Activated CD8-positive, alpha-beta T cell treated with anti-CD3 and anti-CD28 coated beads, Interleukin-2, amount 10 ng/mL, durations not matched to agents 7 days and 5 days (primary cell): ENCODE measurements at regions not wholly inside any gene's neighbourhood (a gene's known extent, or its start where the extent isn't known, plus 50 kb on each side); places are given as distances from the start of the nearest gene placed in this dataset.
"Not testable (repeated sequence)": the region's sequence is repeated elsewhere in the genome, so short reads cannot be mapped to it uniquely, and the experiment has no call there.

Experiments used
- ATAC-seq: fragments of 150-1000 bp; cut with Tn5 transposase; one replicate; pipeline ENCODE4 v1.10.0; 2021; ENCODE audit warnings: moderate library complexity
- CTCF ChIA-PET: fragments of 350-600 bp; sonication (Branson Sonifier 250); formaldehyde crosslinking; loops from one replicate; lab custom pipeline; 2021; ENCODE audit warnings: antibody characterized with exemption; lab: Charles Lee
- POLR2A ChIA-PET: fragments of 350-600 bp; sonication (Branson Sonifier 250); formaldehyde crosslinking; loops from one replicate; lab custom pipeline; 2021; ENCODE audit warnings: antibody characterized with exemption; lab: Charles Lee
- DNase-seq: peaks from one replicate; pipeline ENCODE4 v3.0.0-alpha.2; 2020
- H3K27ac Mint-ChIP-seq: one replicate; pipeline ENCODE4 v1.8.0; 2021; ENCODE audit warnings: mild to moderate bottlenecking, mixed read lengths
- H3K27me3 Mint-ChIP-seq: one replicate; pipeline ENCODE4 v1.8.0; 2021; ENCODE audit warnings: low read depth, mixed read lengths
- H3K36me3 Mint-ChIP-seq: one replicate; pipeline ENCODE4 v1.8.0; 2021; ENCODE audit warnings: low read depth, mixed read lengths
- H3K4me1 Mint-ChIP-seq: one replicate; pipeline ENCODE4 v1.8.0; 2021; ENCODE audit warnings: low read depth, mixed read lengths
- H3K4me3 Mint-ChIP-seq: one replicate; pipeline ENCODE4 v1.8.0; 2021; ENCODE audit warnings: mild to moderate bottlenecking, mixed read lengths
- H3K9me3 Mint-ChIP-seq: one replicate; pipeline ENCODE4 v1.8.0; 2022; ENCODE audit warnings: mixed read lengths; ENCODE audit not compliant: insufficient read depth

DNA sequence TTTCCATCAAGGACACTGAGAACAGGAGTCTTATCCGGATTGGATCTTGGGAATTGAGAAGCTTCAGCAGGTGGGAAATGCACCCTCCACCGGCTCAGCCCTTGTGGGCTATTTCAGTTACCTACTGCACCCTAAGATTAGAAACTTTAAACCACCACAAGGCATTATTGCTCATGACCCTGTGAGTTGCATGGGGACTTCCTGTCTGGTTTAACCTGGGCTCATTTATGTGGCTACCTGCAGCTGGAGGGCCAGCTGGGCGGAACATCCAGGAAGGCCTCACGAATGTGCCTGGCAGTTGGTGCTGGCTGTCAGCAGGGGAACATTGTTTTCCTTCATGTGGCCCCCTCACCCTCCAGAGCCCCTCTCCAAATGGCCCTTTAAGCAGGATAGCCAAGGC, 164.1 kb downstream of the DEFB131A start:
- POLR2A ChIA-PET: no interaction called here
- DNase-seq: peak; percentile 28
- Mint-ChIP-seq H3K27ac (no peak overlapping the region), H3K4me1 (peaks cover 42% of the 10 kb centered on the region), H3K9me3 (no peaks in the 10 kb centered on the region), H3K27me3 (no peaks in the 10 kb centered on the region), H3K4me3 (no peak overlapping the region), H3K36me3 (no peaks in the 10 kb centered on the region)
- CTCF ChIA-PET: no interaction called here
- ATAC-seq: no peak

DNA sequence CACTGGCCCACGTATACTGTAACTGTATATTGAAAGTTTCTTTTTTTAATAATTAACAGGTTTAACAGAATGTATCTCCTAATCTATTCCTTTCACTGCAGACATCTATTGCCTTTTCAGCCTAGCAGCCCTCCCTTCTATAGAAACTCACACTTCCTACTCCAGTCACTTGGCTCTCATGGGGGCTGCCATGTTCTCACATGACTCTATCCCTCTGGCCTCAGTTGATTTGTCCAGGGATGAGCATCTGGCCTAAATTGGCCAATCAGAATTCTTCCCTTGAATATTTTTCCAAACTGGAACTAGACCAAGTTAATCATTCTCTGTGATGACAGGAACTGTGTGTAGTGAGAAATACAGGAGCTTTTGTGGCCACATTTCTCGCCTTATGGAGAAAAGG, 166.1 kb downstream of the DEFB131A start:
- H3K27ac Mint-ChIP-seq, H3K36me3 Mint-ChIP-seq, H3K9me3 Mint-ChIP-seq, ATAC-seq, POLR2A ChIA-PET, DNase-seq, H3K27me3 Mint-ChIP-seq, H3K4me3 Mint-ChIP-seq, CTCF ChIA-PET: not testable (repeated sequence)
- H3K4me1 Mint-ChIP-seq: peaks cover 23% of the 10 kb centered on the region

DNA sequence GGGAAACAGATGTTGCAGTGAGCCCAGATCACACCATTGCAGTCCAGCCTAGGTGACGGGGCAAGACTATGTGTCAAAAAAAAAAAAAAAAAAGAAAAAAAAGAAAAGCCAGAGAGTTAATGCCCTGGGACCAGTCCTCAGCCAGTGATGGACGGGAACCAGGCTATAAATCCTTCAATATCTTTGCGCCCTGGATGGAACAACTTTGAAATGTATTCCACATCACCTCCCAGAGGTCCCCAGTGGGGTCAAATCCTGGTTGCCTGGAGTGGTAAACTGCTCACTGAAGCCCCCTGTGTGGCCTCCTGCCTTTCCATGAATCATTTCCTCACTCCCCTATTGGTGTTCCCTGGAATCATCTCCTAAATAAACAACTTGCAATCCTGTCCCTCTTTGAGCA, 166.9 kb downstream of the DEFB131A start:
- H3K27me3 Mint-ChIP-seq: no peaks in the 10 kb centered on the region
- no peak for DNase-seq
- ChIA-PET CTCF (no interaction called here), POLR2A (no interaction called here)
- H3K27ac Mint-ChIP-seq: no peak overlapping the region
- H3K9me3 Mint-ChIP-seq: no peaks in the 10 kb centered on the region
- ATAC-seq: no peak
- H3K4me3 Mint-ChIP-seq: no peak overlapping the region
- no peaks in the 10 kb centered on the region for H3K36me3 Mint-ChIP-seq
- peaks cover 16% of the 10 kb centered on the region for H3K4me1 Mint-ChIP-seq

DNA sequence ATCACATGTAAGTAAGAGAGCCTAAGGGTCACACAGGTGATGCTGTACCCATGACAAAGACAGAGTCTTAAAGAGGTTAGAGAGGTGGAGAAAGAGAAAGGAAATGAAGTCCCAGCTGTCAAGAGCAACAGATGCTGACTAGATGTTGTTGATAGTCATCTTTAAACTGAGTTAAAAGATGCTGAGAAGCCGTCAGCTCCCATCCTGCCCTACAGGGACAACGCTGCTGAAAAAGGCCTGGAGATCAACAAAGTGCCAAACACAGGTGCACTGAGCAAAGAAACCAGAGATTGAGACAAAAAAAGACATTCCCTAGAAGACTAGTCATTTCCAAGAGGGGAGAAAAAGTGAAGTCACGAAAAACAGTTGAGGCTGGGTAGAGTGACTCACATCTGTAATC, 145.0 kb upstream of the DRD5 start:
- DNase-seq, H3K27ac Mint-ChIP-seq, H3K9me3 Mint-ChIP-seq, H3K36me3 Mint-ChIP-seq, ATAC-seq, CTCF ChIA-PET, H3K4me1 Mint-ChIP-seq, POLR2A ChIA-PET, H3K4me3 Mint-ChIP-seq, H3K27me3 Mint-ChIP-seq: not testable (repeated sequence)

DNA sequence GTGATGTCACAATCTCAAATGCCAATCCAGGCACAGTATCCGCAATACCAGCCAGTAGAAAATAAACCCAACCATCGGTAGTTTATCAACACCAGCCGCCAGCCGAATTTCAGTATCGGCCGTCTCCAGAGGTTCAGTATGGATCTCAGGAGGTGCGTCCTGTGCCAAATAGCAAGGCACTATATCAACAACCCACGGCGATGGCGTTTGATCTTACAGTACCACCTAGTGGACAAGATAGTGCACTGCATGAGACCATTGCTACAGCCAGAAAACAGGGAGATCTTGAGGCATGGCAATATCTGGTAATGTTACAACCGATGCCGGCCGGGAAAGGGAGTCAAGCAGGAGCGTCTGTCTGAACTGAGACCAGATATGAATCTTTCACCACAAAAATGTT, 121.8 kb upstream of the DRD5 start:
- H3K9me3 Mint-ChIP-seq, H3K4me3 Mint-ChIP-seq, H3K27me3 Mint-ChIP-seq, H3K36me3 Mint-ChIP-seq, ATAC-seq, H3K27ac Mint-ChIP-seq, H3K4me1 Mint-ChIP-seq, POLR2A ChIA-PET: not testable (repeated sequence)
- DNase-seq: peak; percentile 21
- CTCF ChIA-PET: interaction anchor here (0.6 to 1.8 kb wide), 2 partner anchors 128 to 1746 kb away, joined by 3 to 4 read pairs; no protein-coding TSS in a partner anchor

DNA sequence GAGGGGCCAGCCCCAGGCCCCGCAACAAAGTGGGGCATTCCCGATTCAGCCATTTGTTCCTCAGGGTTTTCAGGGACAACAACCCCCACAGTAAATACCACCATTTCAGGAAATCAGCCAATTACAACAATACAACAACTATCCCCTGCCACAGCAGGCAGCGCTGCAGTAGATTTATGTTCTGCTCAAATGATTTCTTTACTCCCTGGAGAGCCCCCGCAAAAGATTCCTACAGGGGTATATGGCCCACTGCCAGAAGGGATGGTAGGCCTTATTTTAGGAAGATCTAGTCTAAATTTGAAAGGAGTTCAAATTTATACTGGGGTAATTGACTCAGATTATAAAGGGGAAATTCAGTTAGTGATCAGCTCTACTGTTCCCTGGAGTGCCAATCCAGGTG, 120.5 kb upstream of the DRD5 start:
- CTCF ChIA-PET: interaction anchor here (1.8 kb wide), 1 partner anchor 129 kb away, joined by 4 read pairs; no protein-coding TSS in a partner anchor
- H3K27me3 Mint-ChIP-seq, H3K4me3 Mint-ChIP-seq, ATAC-seq, H3K36me3 Mint-ChIP-seq, H3K9me3 Mint-ChIP-seq, H3K4me1 Mint-ChIP-seq, DNase-seq, POLR2A ChIA-PET, H3K27ac Mint-ChIP-seq: not testable (repeated sequence)

DNA sequence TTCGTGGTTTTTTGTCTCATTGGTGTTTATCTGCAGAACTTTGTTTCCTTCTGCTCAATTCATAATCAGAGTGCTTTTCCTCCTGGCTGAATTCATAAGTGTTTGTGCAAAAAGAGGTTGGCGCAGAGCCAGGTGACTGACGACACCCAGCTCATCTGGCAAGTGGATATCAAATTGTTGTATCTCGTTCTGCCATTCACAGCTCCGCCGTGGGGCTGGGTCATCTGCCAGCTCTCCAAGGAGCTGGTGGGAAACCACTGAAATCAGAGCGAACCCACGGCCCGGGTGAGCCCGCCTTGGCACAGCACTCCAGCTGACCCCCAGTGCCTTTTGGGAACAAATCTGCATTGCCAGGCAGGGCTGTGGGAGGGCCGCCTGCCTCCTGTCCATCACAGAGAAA, 110.7 kb upstream of the DRD5 start:
- POLR2A ChIA-PET, H3K27me3 Mint-ChIP-seq, H3K27ac Mint-ChIP-seq: not testable (repeated sequence)

DNA sequence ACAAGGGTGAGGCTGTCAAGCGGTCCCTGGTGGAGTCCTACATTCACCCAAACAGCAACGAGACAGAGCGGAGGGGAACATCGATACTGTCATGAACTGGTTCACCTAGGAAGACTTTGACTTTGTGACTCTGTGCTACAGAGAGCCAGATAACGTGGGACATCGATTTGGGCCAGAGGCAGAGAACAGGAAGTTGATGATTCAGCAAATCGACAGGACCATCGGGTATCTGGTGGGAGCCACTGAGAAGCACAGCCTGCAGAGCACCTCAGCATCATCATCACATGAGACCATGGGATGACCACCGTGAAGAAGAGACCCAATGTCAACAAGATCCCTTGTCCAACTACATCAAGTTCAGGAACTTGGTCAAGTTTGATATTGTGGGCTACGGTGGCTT, 104.1 kb upstream of the DRD5 start:
- DNase-seq: not testable (repeated sequence)

More for the DNA sequence above, 110.7 kb upstream of the DRD5 start:
- ATAC-seq, CTCF ChIA-PET, H3K36me3 Mint-ChIP-seq, DNase-seq, H3K4me1 Mint-ChIP-seq, H3K4me3 Mint-ChIP-seq, H3K9me3 Mint-ChIP-seq: not testable (repeated sequence)

DNA sequence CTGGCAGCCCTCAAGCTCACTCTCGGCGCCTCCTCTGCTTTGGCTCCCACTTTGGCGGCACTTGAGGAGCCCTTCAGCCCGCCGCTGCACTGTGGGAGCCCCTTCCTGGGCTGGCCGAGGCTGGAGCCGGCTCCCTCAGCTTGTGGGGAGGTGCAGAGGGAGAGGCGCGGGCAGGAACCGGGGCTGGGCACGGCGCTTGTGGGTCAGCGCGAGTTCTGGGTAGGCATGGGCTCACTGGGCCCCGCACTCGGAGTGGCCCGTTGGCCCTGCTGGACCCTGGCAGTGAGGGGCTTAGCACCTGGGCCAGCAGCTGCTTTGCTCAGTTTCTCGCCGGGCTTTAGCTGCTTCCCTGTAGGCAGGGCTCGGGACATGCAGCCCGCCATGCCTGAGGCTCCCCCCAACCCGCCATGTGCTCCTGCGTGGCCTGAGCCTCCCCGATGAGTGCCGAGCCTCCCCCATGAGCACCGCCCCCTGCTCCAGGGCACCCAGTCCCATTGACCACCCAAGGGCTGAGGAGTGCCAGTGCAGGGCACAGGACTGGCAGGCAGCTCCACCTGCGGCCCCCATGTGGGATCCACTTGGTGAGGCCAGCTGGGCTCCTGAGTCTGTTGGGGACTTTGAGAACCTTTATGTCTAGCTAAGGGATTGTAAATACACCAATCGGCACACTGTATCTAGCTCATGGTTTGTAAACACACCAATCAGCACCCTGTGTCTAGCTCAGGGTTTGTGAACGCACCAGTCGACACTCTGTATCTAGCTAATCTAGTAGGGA, 101.5 kb upstream of the DRD5 start:
- ATAC-seq (no peak), DNase-seq (no peak)
- ChIA-PET CTCF (no interaction called here), POLR2A (no interaction called here)
- no peak overlapping the region for H3K4me3 Mint-ChIP-seq
- no peaks in the 10 kb centered on the region for H3K9me3 Mint-ChIP-seq
- no peak overlapping the region for H3K27ac Mint-ChIP-seq
- H3K27me3 Mint-ChIP-seq: no peaks in the 10 kb centered on the region
- H3K4me1 Mint-ChIP-seq: no peaks in the 10 kb centered on the region
- no peaks in the 10 kb centered on the region for H3K36me3 Mint-ChIP-seq

More for the DNA sequence above, 104.1 kb upstream of the DRD5 start:
- H3K4me1 Mint-ChIP-seq, POLR2A ChIA-PET, ATAC-seq, H3K27me3 Mint-ChIP-seq, H3K4me3 Mint-ChIP-seq, H3K9me3 Mint-ChIP-seq, H3K27ac Mint-ChIP-seq, CTCF ChIA-PET, H3K36me3 Mint-ChIP-seq: not testable (repeated sequence)

DNA sequence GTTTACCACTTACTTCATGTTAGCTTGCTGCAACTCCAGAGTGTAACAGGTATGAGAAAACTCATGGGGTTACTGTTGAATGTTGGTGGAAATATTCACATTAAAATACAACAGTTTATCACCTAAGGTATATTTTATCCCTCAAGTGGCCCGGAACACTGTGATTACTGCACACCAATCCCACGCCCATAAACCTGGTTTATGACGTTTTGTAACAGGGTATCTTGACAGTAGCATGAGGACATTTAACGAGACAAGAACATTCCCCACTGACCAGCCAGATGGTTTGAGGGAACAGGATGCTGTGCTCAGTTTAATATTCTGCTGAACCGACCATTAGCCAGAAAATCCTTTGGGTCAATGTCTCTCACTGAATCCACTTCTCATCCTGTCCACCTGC, 98.3 kb upstream of the DRD5 start:
- H3K4me1 Mint-ChIP-seq, CTCF ChIA-PET, H3K4me3 Mint-ChIP-seq, DNase-seq, POLR2A ChIA-PET, H3K9me3 Mint-ChIP-seq, ATAC-seq, H3K27ac Mint-ChIP-seq, H3K27me3 Mint-ChIP-seq, H3K36me3 Mint-ChIP-seq: not testable (repeated sequence)

DNA sequence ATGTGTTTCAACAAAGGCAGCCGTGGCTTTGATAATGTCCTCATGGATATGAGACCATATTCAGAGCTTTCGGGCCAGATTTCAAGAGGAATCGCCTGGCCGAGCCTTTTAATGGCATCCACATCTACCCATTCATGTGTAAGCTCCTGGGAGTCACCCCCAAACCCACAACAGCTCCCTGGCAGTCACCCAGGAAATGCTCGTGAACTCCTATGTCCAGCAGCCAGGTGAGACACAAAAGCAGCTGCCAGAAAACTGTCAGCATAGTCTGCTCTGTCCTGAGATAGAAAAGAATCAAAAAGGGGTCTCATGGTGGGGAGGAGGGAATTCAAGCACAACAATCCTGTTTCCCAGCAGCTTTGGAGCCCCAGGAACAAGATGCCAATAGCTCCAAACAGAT, 96.4 kb upstream of the DRD5 start:
- DNase-seq, H3K9me3 Mint-ChIP-seq, H3K4me1 Mint-ChIP-seq, H3K4me3 Mint-ChIP-seq, CTCF ChIA-PET, H3K36me3 Mint-ChIP-seq, H3K27ac Mint-ChIP-seq, ATAC-seq, H3K27me3 Mint-ChIP-seq, POLR2A ChIA-PET: not testable (repeated sequence)

DNA sequence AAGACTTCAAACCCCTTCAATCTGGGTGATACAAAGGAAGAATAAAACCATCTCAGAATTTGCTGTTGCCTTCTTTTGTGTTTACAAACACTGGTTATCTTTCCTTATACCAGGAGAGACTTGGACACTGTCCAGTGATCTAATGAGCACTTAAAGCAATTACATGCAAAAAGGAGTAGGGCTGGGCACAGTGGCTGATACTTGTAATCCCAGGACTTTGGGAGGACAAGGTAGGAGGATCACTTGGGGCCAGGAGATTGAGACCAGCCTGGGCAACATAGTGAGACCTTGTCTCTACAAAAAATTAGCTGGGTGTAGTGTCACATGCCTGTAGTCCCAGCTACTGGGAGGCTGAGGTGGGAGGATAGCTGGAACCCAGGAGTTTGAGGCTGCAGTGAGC, 95.7 kb upstream of the DRD5 start:
- POLR2A ChIA-PET: no interaction called here
- Mint-ChIP-seq H3K4me1 (peaks cover under 1% of the 10 kb centered on the region), H3K27ac (no peak overlapping the region), H3K9me3 (no peaks in the 10 kb centered on the region), H3K4me3 (no peak overlapping the region), H3K36me3 (no peaks in the 10 kb centered on the region), H3K27me3 (peaks cover 8% of the 10 kb centered on the region)
- CTCF ChIA-PET: no interaction called here
- DNase-seq: no peak
- ATAC-seq: no peak
